Common myeloid progenitor, CD34-positive (primary cell): ENCODE measurements at regions not wholly inside any gene's neighbourhood (a gene's known extent, or its start where the extent isn't known, plus 50 kb on each side); places are given as distances from the start of the nearest gene placed in this dataset.
"Not testable (repeated sequence)": the region's sequence is repeated elsewhere in the genome, so short reads cannot be mapped to it uniquely, and the experiment has no call there.

Experiments
- CTCF ChIA-PET: fragments of 350-600 bp; sonication (Branson Sonifier 250); formaldehyde crosslinking; loops from one replicate; lab custom pipeline; 2021; ENCODE audit warnings: antibody characterized with exemption; lab: Charles Lee
- POLR2A ChIA-PET: fragments of 350-600 bp; sonication (Branson Sonifier 250); formaldehyde crosslinking; loops from one replicate; lab custom pipeline; 2021; ENCODE audit warnings: antibody characterized with exemption; lab: Charles Lee
- DNase-seq, 3 donors: peaks; one replicate each; pipeline versions ENCODE4 v3.0.0 to v3.0.0-alpha.2; 2013
- H3K27ac ChIP-seq, 2 experiments: 1 replicate in 1 of 2; 2 replicates in 1 of 2; pipeline ENCODE4 v1.7.0; 2013; ENCODE audit warnings: inconsistent platforms in 2 of 2, low read length in 2 of 2, mild to moderate bottlenecking in 2 of 2, low read depth in 1 of 2, moderate library complexity in 1 of 2; ENCODE audit not compliant: severe bottlenecking in 2 of 2, insufficient read depth in 1 of 2, poor library complexity in 1 of 2
- H3K27me3 ChIP-seq, 5 experiments: replicated peaks in 2 of 5; 1 replicate in 3 of 5; 2 replicates in 2 of 5; pipeline versions ENCODE4 v1.6.1 to v1.7.0; 2013; ENCODE audit warnings: low read length in 4 of 5, mild to moderate bottlenecking in 2 of 5, moderate library complexity in 2 of 5, inconsistent platforms in 1 of 5; ENCODE audit not compliant: insufficient read depth in 5 of 5, control insufficient read depth in 4 of 5
- H3K36me3 ChIP-seq, 4 experiments: 1 replicate in 2 of 4; 2 replicates in 2 of 4; pipeline versions ENCODE4 v1.6.1 to v1.7.0; 2013; ENCODE audit warnings: low read length in 3 of 4, control low read depth in 1 of 4, mild to moderate bottlenecking in 1 of 4; ENCODE audit not compliant: control insufficient read depth in 4 of 4, insufficient read depth in 4 of 4
- H3K4me1 ChIP-seq, 4 experiments: 1 replicate in 3 of 4; 2 replicates in 1 of 4; pipeline versions ENCODE4 v1.6.1 to v1.7.1; 2013; ENCODE audit warnings: low read length in 3 of 4, mild to moderate bottlenecking in 3 of 4, control low read depth in 1 of 4, inconsistent platforms in 1 of 4, moderate library complexity in 1 of 4; ENCODE audit not compliant: control insufficient read depth in 4 of 4, insufficient read depth in 4 of 4; ENCODE audit errors: control extremely low read depth in 1 of 4
- H3K4me3 ChIP-seq, 7 experiments: 1 replicate in 4 of 7; 2 replicates in 3 of 7; pipeline versions ENCODE4 v1.5.1 to v1.7.0; 2013; ENCODE audit warnings: mild to moderate bottlenecking in 7 of 7, low read length in 6 of 7, moderate library complexity in 6 of 7, inconsistent platforms in 2 of 7, low read depth in 2 of 7, control low read depth in 1 of 7; ENCODE audit not compliant: insufficient read depth in 4 of 7, control insufficient read depth in 1 of 7; ENCODE audit errors: extremely low read depth in 1 of 7
- H3K9me3 ChIP-seq, 5 experiments: 1 replicate in 4 of 5; 2 replicates in 1 of 5; pipeline versions ENCODE4 v1.6.1 to v1.7.1; 2013; ENCODE audit warnings: low read length in 4 of 5, mild to moderate bottlenecking in 2 of 5, inconsistent platforms in 1 of 5, low read depth in 1 of 5, moderate library complexity in 1 of 5; ENCODE audit not compliant: control insufficient read depth in 4 of 5, insufficient read depth in 2 of 5; ENCODE audit errors: control extremely low read depth in 1 of 5
- whole genome bisulfite sequencing: methylation state at CpG from one replicate; pipeline ENCODE4 v1.1.5; 2013; ENCODE audit not compliant: insufficient coverage; 5-methylcytosine and 5-hydroxymethylcytosine counted together

GRCh38 chr3:166435469-166436057 lies 598.3 kb upstream of the BCHE start:
- H3K27me3 ChIP-seq: no peaks in the 10 kb centered on the region
- no peak overlapping the region for H3K4me3 ChIP-seq
- H3K9me3 ChIP-seq: no peaks in the 10 kb centered on the region
- ChIA-PET POLR2A (no interaction called here), CTCF (no interaction called here)
- no CpG with 5 or more reads among the region's 3 CpGs for WGBS
- H3K36me3 ChIP-seq: no peaks in the 10 kb centered on the region
- no peak overlapping the region for H3K27ac ChIP-seq
- DNase-seq: no peak
- no peaks in the 10 kb centered on the region for H3K4me1 ChIP-seq

- CTCF ChIA-PET: no interaction called here
- no CpG with 5 or more reads among the region's 2 CpGs for WGBS
- no peaks in the 10 kb centered on the region for H3K27me3 ChIP-seq
- no peak overlapping the region for H3K27ac ChIP-seq
- no peak for DNase-seq
- H3K4me3 ChIP-seq: no peak overlapping the region
- H3K4me1 ChIP-seq: no peaks in the 10 kb centered on the region
- no peaks in the 10 kb centered on the region for H3K9me3 ChIP-seq
- no peaks in the 10 kb centered on the region for H3K36me3 ChIP-seq
- POLR2A ChIA-PET: no interaction called here
Observed at GRCh38 chr3:166433060-166433459, 595.8 kb upstream of the BCHE start.

GRCh38 chr3:166425900-166426611 lies 588.8 kb upstream of the BCHE start:
- whole genome bisulfite sequencing: 100% methylated on average over 3 of the region's 4 CpGs
- no peak overlapping the region for H3K4me3 ChIP-seq
- H3K27ac ChIP-seq: no peak overlapping the region
- no peaks in the 10 kb centered on the region for H3K36me3 ChIP-seq
- no peaks in the 10 kb centered on the region for H3K27me3 ChIP-seq
- peaks cover 0 to 3% (median 0%) of the 10 kb centered on the region in 5 experiments for H3K9me3 ChIP-seq
- ChIA-PET CTCF (interaction anchor here (0.9 to 1.7 kb wide), 5 partner anchors 410 to 531 kb away, joined by 3 to 7 read pairs (median 3); no protein-coding TSS in a partner anchor), POLR2A (no interaction called here)
- H3K4me1 ChIP-seq: peaks cover 0 to 3% (median 0%) of the 10 kb centered on the region in 4 experiments
- peak; percentile 45 to 67 (median 67) for DNase-seq

GRCh38 chr3:166425021-166425420 lies 587.8 kb upstream of the BCHE start:
- no peaks in the 10 kb centered on the region for H3K36me3 ChIP-seq
- H3K9me3 ChIP-seq: peaks cover 0 to 3% (median 0%) of the 10 kb centered on the region in 5 experiments
- H3K27ac ChIP-seq: no peak overlapping the region
- H3K4me3 ChIP-seq: no peak overlapping the region
- DNase-seq: no peak
- peaks cover 0 to 3% (median 0%) of the 10 kb centered on the region in 4 experiments for H3K4me1 ChIP-seq
- POLR2A ChIA-PET: no interaction called here
- no peaks in the 10 kb centered on the region for H3K27me3 ChIP-seq
- CTCF ChIA-PET: interaction anchor here (0.8 to 1.0 kb wide), 2 partner anchors 13 to 14 kb away, joined by 3 read pairs; no protein-coding TSS in a partner anchor

GRCh38 chr3:166423824-166424513 lies 586.7 kb upstream of the BCHE start:
- CTCF ChIA-PET: interaction anchor here (1.0 kb wide), 1 partner anchor 15 kb away, joined by 3 read pairs; no protein-coding TSS in a partner anchor
- POLR2A ChIA-PET, H3K4me3 ChIP-seq, DNase-seq, H3K4me1 ChIP-seq, H3K36me3 ChIP-seq, H3K9me3 ChIP-seq, H3K27ac ChIP-seq, H3K27me3 ChIP-seq: not testable (repeated sequence)
- 95% methylated on average over 20 of the region's 26 CpGs for WGBS

- no peak overlapping the region for H3K27ac ChIP-seq
- CTCF ChIA-PET: no interaction called here
- H3K27me3 ChIP-seq: no peaks in the 10 kb centered on the region
- no peak overlapping the region for H3K4me3 ChIP-seq
- H3K9me3 ChIP-seq: peaks cover 0 to 3% (median 0%) of the 10 kb centered on the region in 5 experiments
- DNase-seq: no peak
- no peaks in the 10 kb centered on the region for H3K36me3 ChIP-seq
- H3K4me1 ChIP-seq: peaks cover 0 to 3% (median 0%) of the 10 kb centered on the region in 4 experiments
- POLR2A ChIA-PET: no interaction called here
Observed at GRCh38 chr3:166422556-166422955, 585.3 kb upstream of the BCHE start.

- Histone ChIP-seq H3K9me3 (peaks cover 0 to 3% (median 0%) of the 10 kb centered on the region in 5 experiments), H3K27me3 (no peaks in the 10 kb centered on the region), H3K27ac (no peak overlapping the region), H3K4me1 (no peaks in the 10 kb centered on the region), H3K4me3 (no peak overlapping the region), H3K36me3 (no peaks in the 10 kb centered on the region)
- ChIA-PET POLR2A (no interaction called here), CTCF (no interaction called here)
- no CpG with 5 or more reads among the region's 2 CpGs for WGBS
- DNase-seq: no peak
Observed at GRCh38 chr3:166420071-166420470, 582.8 kb upstream of the BCHE start.
